GM12874 (cell line): ENCODE measurements at regions not wholly inside any gene's neighbourhood (a gene's known extent, or its start where the extent isn't known, plus 50 kb on each side); places are given as distances from the start of the nearest gene placed in this dataset.

ENCODE experiments used
- TF ChIP-seq, protein P1 (sequence below): IDR thresholded peaks from 2 replicates; pipeline ENCODE4 v1.5.1; 2011; ENCODE audit warnings: low read depth, mild to moderate bottlenecking, control low read depth, low read length, moderate library complexity; ENCODE audit not compliant: insufficient read depth

GRCh38 chr2:181798022-181798421 is 93.5 kb upstream of the ITPRID2 start:
- TF ChIP-seq, protein P1, sequence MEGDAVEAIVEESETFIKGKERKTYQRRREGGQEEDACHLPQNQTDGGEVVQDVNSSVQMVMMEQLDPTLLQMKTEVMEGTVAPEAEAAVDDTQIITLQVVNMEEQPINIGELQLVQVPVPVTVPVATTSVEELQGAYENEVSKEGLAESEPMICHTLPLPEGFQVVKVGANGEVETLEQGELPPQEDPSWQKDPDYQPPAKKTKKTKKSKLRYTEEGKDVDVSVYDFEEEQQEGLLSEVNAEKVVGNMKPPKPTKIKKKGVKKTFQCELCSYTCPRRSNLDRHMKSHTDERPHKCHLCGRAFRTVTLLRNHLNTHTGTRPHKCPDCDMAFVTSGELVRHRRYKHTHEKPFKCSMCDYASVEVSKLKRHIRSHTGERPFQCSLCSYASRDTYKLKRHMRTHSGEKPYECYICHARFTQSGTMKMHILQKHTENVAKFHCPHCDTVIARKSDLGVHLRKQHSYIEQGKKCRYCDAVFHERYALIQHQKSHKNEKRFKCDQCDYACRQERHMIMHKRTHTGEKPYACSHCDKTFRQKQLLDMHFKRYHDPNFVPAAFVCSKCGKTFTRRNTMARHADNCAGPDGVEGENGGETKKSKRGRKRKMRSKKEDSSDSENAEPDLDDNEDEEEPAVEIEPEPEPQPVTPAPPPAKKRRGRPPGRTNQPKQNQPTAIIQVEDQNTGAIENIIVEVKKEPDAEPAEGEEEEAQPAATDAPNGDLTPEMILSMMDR = no peak

DNA sequence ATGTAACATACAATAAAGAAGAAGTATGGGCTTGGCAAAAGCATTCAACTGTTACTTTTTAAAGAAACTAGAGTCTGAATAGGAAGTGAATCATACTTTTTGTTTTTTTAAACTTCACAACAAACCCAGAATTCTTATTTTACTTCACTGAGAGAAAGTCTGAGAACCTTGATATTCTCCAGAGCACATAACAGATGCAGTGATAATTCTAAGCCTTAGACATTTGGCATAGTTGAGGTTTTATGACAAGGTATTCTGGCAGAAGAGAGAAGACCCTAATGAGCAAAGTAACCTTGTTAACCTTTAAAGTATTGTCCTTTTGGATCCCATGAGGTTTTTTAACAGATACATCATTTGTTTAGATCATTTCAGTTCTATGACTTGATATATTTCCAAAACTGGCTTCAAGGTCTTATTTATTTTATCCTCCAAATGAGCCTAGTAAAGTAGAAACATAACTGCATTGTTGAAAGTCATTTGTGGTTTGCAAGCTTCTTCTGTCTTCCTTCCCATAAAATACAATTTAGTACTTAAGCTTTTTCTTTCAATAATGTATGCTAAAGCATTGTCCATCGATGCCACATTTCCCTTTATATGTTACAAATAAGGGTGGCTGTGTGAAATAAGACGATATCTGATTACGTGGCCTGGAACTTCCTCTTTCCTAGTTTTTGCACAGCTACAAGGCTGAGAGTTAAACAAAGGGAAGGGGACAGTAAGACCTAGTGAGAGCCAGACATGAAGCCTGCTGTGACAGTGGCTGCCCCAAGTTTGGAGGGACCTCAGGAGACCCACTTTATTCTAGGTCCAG is 86.1 kb upstream of the ITPRID2 start:
- TF ChIP-seq, protein P1 = no peak

- TF ChIP-seq, protein P1 = no peak
Measured at GRCh38 chr2:181806039-181806392, 85.5 kb upstream of the ITPRID2 start.

- TF ChIP-seq, protein P1 = no peak
Measured at GRCh38 chr2:181807526-181807925, 84.0 kb upstream of the ITPRID2 start.

DNA sequence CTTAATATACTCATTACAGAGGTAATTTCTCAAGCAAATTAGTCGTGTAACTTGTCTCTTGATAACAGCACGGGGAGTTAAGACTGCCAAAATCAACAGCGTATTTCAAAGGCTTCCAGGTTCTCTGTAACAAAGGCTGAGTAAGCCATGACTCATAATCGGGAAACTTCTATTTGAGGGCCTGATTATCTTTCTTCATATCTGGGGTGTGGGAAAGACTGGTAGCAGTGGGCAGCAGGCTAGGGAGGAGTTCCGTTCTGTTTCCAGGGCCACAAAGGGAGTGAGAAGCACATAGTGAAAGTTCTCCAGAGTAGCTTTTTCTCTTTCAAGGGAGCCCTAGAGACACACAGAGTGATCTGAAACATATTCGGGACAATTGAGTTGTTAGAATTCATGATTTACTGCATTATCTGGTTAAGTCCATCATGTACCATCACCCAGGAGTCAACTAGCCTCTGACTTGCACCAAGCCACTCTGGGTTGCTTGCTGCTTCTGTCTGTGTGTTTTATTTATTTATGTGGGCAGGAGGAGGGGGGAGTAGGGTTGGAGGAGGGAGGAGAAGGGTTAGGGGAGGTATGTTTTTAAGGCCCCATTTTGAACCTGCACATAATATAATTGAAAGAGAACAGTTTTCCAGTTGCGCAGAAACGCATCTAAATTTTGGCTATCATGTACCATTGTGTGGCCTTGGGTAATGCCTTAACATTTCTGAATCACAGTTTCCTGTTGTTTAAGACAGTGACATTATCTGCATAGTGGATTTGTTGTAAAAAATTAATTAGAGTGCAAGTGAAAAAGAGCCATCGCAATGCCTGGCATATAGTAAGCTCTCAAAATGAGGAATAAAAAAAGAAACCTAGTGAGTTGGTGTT is 80.5 kb upstream of the ITPRID2 start:
- TF ChIP-seq, protein P1 = no peak

DNA sequence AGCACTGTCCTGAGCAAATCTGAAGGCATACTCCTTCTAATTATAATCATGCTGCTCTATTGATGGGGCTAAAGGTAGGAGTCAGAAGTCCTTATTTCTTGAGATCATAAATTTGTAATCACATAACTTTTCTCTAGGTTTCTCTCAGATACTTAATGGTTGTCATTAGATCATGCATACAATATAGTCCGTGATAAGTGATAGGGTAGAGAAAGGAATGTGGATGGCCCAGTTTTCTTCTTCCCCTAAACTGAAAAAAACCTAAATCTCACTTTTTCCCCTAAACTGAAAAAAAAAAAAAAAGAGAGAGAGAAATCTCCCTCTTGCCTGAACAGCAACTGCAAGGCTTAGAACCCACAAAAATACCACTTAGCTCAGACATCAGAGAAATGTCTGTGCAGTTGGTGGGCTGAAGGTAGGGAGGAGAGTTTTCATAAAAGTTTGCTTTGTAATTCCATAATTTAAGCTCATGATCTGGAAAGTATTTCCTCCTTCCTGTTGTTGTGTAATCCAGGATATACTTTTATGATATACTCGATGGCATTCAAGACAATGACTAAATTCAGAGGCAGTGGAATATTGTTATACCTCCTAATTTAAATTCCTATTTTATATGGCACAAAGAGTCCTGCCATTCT is 79.3 kb upstream of the ITPRID2 start:
- TF ChIP-seq, protein P1 = no peak

DNA sequence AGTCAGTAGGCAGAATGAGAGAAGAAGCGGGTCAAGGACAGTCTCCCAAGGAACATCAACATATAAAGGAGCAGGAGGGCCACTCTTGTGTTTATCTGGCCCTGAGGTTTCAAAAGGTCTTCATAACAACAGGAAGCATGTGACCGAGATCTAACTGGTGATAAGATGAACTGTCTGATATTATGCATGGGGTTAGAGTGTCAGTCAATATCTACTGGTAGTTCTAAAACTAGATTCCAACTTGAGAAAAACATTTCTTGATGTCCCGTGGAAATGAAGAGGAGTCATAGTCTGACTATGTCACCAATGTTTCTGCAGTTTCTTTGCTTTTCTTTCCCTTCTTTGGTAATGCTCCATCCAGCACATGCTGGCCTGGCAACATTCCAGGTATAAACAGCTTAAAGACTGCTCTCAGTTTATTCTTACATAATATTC is 77.5 kb upstream of the ITPRID2 start:
- TF ChIP-seq, protein P1 = no peak
